Fibroblast of skin of left quadriceps (primary cell): ENCODE measurements at regions not wholly inside any gene's neighbourhood (a gene's known extent, or its start where the extent isn't known, plus 50 kb on each side); places are given as distances from the start of the nearest gene placed in this dataset.
A peak's percentile ranks its signal among the peaks of the same experiment; 100 is the strongest.

Source experiments
- DNase-seq, 2 experiments: peaks; one replicate each; pipeline ENCODE4 v3.0.0-alpha.2; 2013; ENCODE audit warnings: low read depth in 2 of 2

DNA sequence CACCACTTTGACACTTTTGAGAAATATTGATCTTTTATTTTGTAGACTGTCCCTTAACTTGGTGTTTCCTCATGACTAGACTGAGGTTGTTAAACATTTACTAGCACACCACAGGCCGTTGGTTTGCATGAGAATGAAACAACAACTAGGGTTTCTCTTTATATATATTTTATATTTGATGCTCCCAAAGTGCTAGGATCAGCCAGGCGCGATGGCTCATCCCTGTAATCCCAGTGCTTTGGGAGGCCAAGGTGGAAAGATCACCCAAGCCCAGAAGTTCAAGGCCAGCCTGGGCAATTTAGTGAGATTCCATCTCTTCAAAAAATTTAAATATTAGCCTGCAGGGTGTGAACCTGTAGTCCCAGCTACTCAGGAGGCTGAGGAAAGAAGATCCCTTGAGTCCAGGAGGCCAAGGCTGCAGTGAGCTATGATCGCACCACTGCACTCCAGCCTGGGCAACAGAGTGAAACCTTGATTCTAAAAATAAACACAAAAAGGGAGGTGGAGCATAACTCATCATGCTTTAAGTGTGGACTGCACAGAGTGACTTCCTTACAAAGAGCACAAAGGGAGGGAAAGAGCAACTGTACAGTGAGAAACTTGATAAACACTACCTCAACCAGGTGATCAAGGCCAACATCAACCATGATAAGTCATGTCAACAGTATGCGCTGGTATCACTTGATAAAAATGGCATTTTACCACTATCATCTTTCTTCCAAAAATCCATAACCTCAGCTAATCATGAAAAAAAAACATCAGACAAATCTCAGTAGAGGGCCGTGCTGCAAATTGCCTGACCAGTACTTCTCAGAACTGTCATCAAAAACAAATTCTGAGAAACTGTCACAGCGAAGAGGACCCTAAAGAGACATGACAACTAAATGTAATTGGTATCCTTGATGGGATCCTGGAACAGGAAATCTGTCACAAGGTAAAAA, 72.8 kb upstream of the ATF7IP2 start:
- DNase-seq: no peak

DNA sequence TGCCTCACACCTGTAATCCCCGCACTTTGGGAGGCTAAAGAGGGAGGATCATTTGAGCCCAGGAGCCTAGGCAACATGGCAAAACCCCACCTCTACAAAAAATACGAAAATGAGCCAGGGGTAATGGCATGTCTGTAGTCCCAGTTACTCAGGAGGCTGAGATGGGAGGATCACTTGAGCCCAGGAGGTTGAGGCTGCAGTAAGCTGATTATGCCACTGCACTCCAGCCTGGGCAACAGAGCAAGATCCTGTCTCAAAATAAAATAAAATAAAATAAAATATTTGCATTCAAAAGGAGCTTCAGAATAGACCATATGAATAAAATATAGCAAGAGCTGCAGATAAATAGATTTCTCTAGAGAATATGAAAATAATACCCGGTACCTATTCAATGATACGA, 71.5 kb upstream of the ATF7IP2 start:
- DNase-seq: no peak

DNA sequence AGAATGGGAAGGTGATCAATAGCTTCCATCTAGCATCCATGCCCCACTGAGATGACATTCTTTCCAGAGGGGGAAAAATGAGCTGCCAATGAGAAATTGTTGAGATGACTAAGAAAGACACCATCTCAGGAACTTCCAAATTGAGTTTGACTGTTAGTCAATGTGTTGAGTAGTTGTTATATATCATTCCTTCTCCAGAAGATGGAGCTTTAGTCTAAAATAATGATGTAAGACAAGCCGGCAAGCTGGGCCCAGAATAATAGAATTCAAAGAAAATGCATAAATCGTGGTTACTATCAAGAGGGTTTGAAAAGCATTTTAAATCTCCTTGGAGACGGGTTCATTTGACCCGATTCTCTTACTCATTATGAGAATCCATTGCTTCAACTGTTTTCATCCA, 71.0 kb upstream of the ATF7IP2 start:
- DNase-seq: peak in 1 of 2 experiments; percentile 3

DNA sequence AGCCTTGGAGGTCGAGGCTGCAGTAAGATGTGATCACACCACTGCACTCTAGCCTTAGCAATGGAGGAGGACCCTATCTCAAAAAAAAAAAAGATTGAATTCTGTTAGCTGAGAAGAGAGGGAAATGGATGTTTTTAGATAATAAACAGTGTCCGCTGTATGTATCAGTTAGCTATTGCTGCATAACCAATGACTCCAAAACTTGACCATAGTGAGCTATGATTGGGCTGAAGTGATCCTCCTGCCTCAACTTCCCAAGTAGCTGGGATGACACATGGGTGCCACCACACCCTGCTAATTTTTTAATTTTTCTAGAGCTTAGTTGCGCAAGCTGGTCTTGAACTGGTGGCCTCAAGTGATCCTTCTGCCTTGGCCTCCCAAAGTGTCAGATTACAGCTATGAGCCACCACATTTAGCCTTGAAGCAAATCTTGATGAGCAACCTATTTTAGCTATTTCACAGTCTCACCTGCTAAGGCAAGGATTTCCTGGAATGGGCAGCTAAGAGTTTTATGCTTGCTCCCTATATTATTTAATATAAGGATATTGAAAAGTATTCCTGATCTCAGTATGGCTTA, 68.3 kb upstream of the ATF7IP2 start:
- DNase-seq: no peak

DNA sequence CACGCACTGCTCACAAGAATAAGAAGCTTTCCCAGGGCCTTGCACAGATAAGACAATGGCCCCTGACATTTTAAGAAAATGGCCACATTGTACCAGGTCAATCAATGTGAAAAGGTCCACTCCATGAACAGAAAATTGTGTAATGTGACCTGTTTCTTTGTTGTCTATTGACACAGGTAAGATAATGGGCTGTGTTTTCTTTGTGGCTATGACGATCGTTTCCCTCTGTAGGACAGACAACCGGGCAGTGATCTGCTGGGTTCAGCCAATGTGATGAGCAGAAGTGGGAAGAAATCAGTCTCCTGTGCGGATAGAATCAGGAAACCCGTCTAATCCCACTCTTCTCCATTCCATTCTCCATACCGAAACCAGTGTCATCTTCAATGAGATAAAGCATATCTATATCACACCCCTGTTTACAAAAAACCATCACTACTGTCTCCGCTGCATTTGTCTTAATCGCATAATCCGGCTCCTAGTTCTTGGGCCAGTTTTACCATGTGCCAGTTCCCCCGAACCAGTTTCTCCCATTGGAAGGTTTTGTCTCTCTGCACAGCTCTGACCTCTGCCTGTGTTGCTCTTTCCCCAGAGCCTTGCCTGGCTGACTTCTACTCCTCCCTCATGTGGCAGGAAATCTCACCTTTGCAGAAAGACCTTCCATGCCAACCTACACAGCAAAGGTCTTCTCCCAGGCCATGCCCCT, 66.9 kb upstream of the ATF7IP2 start:
- DNase-seq: no peak

DNA sequence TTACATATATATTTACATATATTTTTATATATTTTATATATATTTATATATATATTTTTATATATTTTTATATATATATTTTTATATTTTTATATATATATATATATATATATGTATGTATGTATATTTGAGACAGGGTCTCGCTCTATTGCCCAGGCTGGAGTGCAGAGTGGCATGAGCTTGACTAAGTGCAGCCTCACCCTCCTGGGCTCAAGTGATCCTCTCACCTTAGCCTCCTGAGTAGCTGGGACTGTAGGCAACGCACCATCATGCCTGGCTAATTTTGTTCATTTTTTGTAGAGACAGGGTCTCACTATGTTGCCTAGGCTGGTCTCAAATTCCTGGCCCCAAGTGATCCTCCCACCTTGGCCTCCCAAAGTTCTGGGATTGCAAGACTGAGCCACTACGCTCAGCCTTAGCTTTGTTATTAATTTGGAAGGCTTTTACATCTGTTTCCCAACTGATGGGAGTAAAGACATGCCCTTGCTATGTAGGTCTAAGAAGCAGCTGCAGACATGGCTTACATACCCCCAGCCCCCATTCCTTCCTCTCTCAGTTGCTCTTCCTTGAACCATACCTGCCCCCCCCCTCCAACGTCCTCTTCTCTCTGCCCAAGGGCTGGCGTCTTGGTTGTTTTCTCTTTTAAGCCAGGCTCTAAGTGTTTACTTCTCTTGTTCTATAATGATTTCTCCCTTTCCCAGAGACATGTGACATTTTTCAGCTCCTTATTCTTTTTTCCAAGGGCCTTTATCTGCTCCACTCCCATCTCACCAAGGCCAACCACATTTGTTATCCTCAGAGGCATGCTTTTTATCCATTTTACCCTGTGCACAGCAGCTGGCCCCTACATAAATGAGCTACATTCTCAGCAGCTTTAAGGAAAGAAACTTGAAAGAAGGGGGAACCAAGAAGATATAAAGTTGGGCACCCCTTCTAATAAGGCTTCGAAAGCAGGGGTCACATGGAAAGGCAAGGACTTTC, 64.2 kb upstream of the ATF7IP2 start:
- no peak for DNase-seq

DNA sequence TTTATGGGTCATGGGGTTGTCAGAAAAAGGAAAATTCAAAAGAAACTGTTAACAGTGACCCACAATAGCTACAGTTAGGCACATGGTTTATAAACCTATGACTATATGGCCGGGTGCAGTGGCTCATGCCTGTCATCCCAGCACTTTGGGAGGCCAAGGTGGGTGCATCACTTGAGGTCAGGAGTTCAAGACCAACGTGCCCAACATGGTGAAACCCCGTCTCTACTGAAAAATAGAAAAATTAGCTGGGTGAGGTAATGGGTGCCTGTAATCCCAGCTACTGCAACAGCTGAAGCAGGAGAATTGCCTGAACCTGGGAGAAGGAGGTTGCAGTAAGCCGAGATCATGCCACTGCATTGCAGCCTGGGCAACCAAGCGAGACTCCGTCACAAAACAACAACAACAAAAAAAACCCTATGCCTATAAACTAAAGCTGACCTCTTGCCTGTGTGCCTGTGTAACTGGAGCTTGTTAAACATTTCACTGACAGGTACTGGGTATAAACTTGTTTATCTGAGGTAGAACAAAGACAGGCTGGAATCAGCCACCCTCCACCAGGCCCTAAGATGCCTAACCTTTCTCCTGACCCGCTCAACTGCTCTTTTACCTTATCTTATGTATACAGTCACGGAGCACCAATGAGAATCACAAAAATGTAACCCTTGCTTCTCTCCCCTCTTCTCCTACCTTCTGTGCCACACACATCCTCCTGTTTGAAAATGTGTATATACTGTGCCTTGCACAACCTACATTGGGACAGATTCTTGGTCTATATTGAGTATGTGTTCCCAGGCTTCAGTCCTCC, 62.9 kb upstream of the ATF7IP2 start:
- no peak for DNase-seq

DNA sequence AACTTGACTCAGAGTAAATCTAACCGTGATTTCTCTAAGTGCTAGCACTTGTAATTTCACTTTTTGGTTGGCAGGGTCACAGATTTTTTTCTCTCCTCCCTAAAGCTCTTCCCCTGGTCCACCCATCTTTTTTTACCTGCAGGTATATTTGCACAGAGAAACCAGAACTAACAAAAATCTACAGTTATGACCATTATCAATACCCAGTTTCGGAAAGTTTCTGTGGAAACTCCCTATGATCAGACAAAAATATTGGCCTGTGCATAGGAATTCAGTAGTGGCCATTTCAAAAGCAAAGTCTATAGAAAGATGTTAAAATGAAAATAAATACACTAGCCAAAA, 62.4 kb upstream of the ATF7IP2 start:
- no peak for DNase-seq

DNA sequence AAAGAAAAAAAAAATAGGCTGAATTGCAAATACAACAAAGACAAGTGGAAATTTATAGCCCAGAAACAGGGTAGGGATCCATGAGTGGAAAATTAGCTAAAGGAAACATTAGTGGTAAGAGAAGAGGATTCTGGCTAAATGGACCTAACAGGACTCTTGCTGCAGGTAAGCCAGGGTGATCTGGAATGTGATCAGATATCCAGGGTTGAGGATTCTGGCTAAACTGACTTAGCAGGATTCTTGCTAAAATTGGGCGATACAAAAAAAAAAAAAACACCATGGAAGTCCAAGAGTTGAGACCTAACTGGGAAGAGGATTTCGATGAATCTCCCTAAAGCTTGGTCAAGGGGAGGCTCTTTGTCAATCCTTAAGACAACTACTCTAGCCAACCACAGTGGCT, 61.7 kb upstream of the ATF7IP2 start:
- no peak for DNase-seq

DNA sequence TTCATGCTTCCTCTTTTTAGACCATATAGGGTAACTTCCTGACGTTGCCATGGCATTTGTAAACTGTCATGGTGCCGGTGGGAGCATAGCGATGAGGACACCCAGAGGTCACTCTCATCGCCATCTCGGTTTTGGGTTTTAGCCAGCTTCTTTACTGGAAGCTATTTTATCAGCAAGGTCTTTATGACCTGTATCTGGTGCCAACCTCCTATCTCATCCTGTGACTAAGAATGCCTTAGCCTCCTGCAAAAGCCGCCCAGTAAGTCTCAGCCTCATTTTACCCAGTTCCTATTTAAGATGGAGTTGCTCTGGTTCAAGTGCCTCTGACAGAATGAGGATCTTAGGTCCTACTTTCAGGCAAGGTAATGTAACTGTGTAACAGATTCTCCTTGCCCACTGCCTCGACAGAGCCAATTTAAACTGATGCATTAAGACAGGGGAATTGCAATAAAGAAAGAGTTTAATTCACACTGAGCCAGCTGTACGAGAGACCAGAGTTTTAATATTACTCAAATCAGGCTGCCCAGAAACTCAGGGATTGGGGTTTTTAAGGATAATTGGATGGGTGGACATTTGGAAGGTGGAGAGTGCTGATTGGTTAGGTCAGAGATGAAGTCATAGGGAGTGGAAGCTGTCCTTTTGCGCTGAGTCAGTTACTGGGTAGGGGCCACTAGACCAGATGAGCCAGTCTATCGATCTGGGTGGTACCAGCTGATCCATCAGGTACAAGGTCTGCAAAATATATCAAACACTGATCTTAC, 59.9 kb upstream of the ATF7IP2 start:
- DNase-seq: no peak

DNA sequence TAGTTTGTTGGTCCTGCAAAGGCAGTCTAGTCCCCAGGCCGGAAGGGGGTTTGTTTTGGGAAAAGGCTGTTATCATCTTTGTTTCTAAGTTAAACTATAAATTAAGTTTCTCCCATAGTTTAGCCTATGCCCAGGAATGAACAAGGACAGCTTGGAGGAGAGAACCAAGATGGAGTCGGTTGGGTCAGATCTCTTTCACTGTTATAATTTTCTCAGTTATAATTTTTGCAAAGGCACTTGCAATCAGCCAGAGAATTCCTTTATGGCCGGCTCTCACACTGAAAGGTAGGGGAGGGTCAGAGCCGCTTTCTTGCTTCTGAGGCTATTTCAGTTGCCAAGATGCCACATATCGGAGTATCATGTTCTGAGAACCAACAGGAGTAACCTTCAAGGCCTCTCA, 59.2 kb upstream of the ATF7IP2 start:
- DNase-seq: no peak

DNA sequence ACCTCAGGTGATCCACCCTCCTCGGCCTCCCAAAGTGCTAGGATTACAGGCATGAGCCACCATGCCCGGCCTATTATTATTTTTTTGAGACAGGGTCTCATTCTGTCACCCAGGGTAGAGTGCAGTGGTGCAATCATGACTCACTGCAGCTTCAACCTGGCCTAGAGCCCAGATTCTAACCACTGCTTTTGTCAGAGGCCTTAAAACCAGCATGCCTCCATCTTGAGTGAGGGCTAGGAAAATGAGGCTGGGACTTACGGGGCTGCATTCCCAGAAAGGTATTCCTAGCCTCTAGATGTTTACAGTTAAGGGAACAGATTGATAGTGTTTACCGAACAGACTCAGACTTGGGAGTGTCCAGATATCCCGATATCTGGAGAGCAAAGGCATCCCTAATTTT, 57.6 kb upstream of the ATF7IP2 start:
- peak; percentile 41 to 53 for DNase-seq

DNA sequence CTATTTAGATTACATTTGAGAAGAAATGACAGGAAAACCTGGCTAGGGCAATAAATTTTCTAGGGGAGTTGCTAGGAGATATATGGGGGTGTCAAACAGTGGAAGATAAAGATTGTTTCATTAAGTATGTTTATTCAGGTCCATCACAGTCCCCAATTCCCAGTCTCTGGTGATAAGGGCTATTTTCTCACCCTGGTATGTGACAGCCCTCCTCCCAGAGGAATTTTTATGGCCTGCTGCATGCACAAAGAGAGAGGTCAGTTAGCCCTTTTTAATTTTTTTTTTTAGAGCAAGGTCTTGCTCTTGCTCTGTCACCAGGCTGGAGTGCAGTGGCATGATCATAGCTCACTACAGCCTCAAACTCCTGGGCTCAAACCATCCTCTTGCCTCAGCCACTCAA, 53.6 kb upstream of the ATF7IP2 start:
- no peak for DNase-seq

DNA sequence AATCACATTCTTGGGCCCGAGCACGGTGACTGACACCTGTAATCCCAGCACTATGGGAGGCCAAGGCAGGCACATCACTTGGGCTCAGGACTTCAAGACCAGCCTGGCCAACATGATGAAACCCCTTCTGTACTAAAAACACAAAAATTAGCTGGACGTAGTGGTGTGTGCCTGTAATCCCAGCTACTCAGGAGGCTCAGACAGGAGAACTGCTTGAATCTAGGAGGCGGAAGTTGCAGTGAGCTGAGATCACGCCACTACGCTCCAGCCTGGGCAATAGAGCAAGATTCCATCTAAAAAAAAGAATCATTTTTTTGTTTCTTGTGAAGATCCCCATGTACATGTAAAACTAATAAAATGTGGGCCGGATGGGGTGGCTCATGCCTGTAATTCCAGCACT, 53.1 kb upstream of the ATF7IP2 start:
- DNase-seq: no peak

DNA sequence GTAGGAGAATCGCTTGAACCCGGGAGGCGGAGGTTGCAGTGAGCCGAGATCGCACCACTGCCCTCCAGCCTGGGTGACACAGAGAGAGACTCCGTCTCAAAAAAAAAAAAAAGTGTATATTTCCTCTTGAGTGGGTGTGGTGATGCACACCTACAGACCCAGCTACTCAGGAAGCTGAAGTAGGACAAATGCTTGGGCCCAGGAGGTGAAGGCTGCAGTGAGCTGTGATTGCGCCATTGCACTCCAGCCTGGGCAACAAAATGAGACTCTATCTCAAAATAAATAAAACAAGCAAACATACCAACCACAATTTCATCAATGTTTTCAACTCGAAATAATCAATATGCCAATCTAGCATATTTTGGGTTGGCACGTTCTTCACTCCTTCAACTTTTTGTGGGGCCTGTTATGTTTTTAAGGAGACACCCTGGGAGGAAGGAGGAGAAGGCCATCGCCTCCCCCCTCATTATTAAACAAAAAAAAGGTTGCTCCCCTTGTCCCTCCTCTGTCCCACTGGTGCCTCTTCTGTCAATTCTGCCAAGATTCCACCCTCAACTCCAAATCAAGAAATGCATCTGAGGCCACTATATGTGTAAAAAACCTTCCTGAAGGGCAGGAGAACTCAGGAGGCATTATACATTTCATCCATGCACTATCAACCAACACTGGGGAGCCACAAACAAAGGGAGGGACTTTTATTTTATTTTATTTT, 52.4 kb upstream of the ATF7IP2 start:
- no peak for DNase-seq

DNA sequence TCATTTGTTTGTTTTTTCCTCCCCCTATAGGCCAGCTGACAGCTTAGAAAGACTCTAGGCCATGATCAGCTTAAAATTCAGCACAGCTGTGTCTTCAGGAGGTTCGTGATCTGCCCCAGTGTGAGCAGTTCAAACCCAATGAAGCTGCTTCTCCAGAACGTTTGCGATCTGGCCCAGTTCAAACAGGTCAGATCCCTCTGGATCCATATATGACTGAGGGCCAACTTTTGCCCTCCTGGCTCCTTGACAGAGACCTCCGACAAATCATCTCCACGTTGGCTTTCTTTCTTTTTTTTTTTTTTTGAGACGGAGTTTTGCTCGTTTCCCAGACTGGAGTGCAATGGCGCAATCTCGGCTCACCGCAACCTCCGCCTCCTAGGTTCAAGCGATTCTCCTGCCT, 50.2 kb upstream of the ATF7IP2 start:
- no peak for DNase-seq
